ENCODE measurements at regions not wholly inside any gene's neighbourhood (a gene's known extent, or its start where the extent isn't known, plus 50 kb on each side); places are given as distances from the start of the nearest gene placed in this dataset.

DNA sequence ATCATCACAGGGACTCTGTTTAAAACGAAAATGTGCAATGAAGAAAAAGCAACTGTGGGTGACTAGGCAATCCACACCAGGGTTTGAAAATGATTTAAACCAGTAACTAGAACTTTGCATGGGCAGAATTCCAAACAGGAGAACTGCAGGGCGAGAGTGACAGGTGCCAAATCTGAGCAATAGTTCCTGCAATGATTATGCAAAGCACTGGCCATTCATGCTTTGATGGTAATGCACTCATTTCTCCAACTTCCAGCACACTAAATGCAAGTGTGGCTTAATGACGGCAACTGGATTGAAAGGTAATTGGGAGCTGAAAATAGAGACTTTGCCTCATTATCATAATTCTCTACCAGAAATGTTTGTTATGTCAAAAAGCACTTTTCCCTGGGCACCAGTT, 140.5 kb upstream of the TMCC3 start:
- DNase-seq (ENCODE audit: low read depth, low spot score), result no peak
- H3K27ac ChIP-seq, result no peak overlapping the region

DNA sequence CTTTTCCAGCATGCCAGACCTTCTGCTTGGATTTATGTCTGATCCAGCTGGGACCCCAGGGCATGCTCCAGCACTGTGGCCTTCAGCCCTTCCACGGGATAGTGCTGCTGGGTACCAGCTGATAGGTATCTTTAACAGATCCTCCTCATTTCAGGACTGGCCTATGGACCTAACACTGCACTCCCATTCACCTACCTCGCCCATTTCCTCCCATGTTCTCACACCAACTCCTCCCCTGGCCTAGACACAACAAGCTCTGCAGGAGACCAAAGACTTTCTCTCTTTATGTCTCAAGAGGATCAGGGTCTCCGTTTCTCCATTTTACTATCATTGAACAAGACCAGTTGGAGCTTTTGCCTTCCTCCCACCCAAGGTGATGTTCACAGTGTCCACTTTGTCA, 140.0 kb upstream of the TMCC3 start:
- DNase-seq (ENCODE audit: low read depth, low spot score), result no peak

DNA sequence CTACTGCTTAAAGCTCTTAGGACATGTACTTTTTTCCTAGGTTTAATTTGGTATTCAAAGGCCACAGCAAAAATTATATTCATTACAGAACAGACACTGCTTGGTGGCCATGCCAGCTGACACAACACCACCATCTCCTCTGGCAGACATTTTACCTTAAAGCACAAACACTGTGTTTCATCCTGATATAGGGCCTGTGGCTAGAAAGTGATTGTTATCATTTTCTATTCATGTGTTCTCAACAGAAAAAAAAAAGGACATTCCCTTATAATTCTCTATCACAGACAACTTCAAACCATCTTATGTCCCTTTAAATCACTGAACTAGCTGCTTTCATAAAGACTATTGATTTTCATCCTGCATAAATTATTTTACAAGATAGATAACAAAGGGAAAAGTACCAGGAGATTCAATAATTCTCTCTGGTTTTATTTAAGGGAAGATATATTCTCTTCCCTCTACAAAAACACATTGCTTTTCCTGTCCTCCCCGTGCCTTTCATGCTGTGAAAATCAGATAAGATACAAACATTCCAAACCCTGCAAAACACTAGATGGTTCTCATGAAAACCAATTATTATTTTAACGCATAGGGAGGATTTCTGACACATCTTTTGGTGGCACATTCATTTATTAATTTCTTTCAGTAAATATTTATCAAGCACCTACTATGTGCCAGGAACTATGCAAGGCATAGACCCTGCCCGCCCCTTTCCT, 139.3 kb upstream of the TMCC3 start:
- DNase-seq (ENCODE audit: low read depth, low spot score), result no peak
- H3K27ac ChIP-seq, result no peak overlapping the region

More for the DNA sequence above, 140.0 kb upstream of the TMCC3 start:
- H3K27ac ChIP-seq, result no peak overlapping the region

DNA sequence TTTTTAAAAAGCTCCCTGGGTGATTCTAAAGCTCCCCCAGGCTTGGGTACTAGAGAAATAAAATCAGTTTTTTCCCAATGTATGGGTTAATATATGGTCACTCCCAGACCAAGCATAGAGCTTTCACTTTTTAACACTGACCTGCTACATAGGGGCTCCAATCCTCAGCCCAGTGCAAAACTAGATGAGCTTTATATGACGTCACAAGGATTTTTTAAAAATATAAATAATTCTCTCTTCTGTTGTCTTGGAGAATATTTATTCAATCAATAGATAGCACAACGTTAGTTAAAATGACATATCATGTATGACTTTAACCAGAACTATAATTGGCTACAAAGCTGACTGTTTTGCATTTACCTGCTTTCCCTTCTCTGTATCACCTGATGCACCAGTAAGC, 137.9 kb upstream of the TMCC3 start:
- no peak for DNase-seq (ENCODE audit: low read depth, low spot score)

DNA sequence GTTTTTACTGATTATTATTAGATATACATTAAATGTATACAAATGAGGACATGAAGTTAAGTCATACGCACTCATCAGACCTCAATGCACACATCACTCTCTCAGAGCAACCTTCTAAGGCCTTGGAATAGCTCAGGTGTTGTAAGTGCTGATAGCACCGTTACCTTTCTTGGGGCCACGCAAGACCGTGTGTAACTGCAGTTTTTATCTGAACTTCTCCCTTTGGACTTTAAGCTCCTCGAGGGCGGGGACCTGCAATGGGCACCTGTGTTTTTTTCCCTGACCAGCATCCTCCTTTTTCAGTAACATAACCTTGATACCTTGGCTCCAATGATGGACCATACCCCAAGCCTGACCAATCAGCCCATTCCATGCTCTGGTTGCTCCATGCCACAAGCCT, 136.5 kb upstream of the TMCC3 start:
- H3K27ac ChIP-seq, result no peak overlapping the region
- no peak for DNase-seq (ENCODE audit: low read depth, low spot score)

More for the DNA sequence above, 137.9 kb upstream of the TMCC3 start:
- no peak overlapping the region for H3K27ac ChIP-seq

DNA sequence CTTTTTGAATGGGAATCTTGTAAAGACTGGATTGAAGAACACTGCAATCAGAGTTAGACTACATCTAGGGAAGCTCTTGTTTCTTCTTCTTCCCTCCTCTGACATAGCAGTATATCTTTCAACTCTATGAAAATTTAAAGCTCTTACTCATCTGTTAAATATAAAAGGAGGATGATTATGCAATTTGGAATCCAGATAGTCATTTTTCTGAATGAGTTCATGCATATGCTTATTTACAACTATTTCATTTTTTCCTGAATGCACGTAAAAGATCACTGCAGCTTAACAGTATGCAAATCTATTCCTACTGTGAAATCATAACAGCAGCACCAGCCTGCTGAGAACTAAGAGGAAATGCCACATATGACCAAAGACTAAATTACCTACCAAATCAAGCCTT, 133.5 kb upstream of the TMCC3 start:
- no peak for DNase-seq (ENCODE audit: low read depth, low spot score)
- H3K27ac ChIP-seq, result no peak overlapping the region

DNA sequence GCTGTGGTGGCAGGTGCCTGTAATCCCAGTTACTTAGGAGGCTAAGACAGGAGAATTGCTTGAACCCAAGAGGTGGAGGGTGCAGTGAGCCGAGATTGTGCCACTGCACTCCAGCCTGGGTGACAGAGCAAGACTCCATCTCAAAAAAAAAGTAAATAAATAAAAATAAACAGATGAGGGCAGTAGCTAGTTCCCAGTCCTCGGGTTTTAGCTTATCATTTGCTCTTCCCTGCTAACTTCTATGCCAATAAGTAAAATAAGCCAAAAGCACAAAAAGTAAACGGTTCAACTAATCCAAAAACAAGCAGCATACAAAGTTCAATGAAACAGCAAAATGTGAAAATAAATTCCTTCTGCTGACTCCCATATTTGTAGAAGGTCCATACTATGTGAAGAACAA, 133.0 kb upstream of the TMCC3 start:
- H3K27ac ChIP-seq, result no peak overlapping the region
- DNase-seq (ENCODE audit: low read depth, low spot score), result no peak

DNA sequence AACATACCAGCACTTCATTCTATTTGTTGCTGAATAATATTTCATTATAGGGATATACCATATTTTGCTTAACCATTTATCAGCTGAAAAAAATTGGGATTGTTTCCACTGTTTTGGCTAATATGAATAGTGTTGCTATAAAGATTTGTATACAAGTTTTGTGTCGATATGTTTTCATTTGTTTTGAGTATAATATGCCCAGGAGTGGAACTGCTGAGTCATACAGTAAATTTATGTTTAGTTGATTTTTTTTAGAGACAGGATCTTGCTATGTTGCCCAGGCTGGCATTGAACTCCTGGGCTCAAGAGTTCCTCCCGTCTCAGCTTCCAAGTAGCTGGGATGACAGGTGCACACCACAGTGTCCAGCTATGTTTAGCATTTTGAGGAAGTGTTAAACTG, 131.5 kb upstream of the TMCC3 start:
- no peak for DNase-seq (ENCODE audit: low read depth, low spot score)
- no peak overlapping the region for H3K27ac ChIP-seq

DNA sequence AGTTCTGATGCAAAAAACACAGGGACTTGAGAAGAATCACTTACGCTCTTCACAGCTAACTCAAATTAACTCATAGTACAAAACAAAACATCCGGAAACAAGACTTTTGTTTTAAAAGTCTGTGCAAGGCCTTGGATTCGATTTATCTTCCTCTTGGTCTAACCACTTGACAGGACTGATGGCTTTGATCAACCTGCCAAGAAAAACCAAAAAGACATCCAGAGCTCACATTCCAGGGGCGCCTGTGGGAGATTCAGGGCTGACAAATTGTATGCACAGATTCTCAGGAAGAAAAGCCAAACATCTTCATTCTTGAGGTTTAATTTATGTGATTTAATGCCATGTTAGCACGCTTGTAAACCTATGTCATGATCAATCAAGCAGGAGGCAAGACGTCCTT, 129.1 kb upstream of the TMCC3 start:
- H3K27ac ChIP-seq, result no peak overlapping the region
- DNase-seq (ENCODE audit: low read depth, low spot score), result no peak

DNA sequence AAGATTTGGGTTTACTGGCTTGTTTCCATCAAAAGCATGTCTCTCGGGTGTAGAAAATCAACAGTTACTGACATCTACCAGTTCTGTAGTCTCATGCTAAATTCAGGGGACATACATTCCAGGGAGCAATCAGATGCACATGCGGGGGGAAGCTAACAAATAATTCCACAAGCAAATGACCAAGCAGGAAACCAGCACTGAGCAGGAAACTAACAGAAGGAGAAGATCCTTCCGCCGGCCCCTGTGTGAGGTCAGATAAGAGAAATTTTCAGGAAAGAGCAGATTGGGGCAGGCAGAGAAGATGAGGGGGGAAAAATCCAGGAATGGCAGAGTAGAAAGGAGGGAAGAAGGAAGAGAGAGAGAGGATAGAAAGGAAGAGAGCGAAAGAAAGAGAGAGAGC, 127.6 kb upstream of the TMCC3 start:
- no peak for DNase-seq (ENCODE audit: low read depth, low spot score)
- no peak overlapping the region for H3K27ac ChIP-seq

DNA sequence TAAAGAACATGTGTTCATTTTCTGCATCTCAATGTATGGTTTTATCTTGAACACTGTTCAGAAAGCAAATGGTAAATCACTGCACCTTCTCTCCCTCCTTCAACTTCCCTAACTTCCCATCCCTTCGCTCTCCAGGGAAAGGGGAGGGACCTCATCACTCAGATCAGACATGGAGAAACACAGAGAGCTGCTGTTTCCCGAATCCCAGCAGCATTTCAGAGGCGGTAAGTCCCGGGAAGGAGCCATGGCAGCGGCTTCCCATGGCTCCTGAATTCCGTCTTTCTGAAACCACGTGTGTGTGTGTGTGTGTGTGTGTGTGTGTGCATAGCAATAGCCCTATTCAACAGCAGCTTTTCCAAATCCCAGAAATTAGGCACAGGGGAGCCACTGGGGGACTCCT, 125.4 kb upstream of the TMCC3 start:
- no peak for DNase-seq (ENCODE audit: low read depth, low spot score)
- H3K27ac ChIP-seq, result no peak overlapping the region

DNA sequence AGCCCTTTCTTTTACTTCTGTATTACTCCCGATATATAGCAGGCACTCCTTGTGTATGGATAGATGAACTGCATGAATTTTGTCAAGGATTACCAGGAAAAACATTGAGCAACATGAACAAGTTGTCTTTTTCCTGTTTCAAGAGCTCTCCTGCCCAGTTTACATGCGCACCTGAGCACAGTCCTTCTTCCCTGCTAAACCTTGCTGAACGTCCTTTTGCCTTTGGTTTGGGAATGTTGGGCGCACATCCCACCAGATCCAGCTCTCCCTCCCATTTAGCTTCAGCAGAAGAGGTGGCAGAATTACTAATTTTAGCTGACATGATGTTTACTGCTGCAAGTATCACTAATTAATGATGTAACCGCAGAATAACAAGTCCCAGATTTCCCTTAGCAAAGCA, 121.4 kb upstream of the TMCC3 start:
- no peak for DNase-seq (ENCODE audit: low read depth, low spot score)
- H3K27ac ChIP-seq, result no peak overlapping the region

DNA sequence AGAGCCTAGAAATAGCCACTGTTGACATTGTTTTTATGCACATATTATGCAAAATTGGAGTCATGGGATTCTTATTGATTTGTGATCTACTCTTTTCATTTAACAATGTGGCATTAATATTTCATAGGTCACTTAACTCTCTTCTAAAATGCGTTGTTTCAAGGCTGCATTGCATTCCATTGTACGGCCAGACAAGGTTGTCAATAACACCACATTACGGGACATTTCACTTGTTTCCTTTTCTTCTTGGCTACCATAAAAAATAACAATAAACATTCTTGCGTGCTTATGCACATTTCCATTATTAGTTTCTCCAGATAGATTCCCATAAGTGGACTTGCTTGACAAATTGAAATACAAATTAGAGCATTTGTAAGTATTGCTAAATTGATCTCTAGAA, 120.8 kb upstream of the TMCC3 start:
- DNase-seq (ENCODE audit: low read depth, low spot score), result no peak
- no peak overlapping the region for H3K27ac ChIP-seq

DNA sequence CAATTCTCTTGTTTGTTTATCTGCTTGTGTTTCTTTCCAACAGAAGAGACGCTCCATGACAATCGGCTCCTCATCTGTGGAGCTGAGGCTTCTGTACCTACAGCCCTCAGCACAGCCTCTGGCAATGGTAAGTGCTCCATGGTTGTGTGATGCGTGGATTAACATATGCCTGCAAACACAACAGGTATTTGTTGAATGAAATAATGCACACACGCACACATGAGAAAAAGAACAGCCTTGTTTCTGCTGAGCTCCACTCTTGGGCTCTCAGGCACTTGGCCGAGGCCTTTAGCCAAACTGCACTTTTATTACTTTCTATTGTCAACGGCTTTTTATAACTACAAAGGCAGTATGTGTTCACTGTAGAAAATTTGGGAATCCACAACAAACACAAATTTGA, 120.4 kb upstream of the TMCC3 start:
- no peak for DNase-seq (ENCODE audit: low read depth, low spot score)
- no peak overlapping the region for H3K27ac ChIP-seq

DNA sequence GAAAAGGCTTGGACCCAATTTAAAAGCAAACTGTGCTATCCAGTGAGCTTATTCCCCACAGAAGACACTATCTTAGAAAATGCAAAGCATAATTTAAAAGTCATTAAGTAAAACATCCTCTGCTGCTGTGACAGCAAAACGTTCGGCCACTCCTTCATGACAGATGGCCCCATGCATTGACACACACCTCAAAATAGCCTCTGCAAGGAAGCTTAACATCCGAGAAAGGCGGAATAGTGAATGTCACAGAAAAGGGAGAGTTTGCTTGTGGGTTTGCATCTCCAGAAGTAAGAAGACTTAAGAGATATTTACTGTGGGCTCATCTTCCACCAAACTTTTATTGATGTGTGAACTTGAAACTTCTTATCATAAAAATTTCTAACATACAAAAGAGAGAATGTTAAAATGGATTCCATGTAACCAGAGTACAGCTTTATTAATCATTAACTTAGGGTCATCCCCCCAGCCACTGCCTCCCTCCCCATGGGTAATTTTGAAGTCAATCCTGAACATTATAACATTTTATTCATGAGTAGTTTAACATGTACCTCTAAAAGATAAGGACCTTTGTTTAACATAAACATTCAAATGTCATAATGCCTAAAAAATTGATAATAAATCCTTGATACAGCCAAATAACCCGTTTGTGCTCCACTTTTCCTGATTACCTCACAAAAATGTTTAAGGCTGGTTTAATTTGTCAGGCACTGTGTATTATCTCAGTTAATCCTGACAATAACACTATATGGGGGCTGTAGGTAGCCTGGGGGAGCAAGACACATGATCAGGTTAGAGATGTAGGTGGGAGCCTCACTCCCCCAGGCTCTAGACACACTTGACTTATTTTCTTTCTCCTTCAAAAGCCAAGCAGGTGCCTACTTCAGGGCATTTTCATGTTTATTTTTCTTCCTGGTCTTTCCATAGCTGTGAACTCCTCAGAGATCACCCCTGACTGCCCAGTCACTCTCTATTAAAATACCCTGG, 119.7 kb upstream of the TMCC3 start:
- H3K27ac ChIP-seq, result no peak overlapping the region
- no peak for DNase-seq (ENCODE audit: low read depth, low spot score)

DNA sequence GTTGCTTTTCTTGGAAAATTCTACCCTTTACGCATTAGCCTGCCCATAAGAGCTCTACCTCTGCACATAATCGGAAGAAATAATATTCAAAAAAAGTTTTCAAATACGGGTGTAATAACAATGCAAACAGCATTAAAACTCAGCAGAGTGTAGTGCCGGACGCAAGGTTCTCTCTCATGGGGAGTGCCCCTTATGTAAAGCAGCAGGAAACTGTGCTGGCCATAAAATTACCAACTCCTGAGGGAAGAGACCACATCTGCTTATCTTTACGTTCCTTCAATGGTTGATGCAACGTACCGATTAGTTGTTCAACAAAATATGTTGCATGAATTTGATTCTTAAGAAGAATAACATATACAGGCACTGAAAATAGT, 118.7 kb upstream of the TMCC3 start:
- DNase-seq (ENCODE audit: low read depth, low spot score), result no peak
- no peak overlapping the region for H3K27ac ChIP-seq

DNA sequence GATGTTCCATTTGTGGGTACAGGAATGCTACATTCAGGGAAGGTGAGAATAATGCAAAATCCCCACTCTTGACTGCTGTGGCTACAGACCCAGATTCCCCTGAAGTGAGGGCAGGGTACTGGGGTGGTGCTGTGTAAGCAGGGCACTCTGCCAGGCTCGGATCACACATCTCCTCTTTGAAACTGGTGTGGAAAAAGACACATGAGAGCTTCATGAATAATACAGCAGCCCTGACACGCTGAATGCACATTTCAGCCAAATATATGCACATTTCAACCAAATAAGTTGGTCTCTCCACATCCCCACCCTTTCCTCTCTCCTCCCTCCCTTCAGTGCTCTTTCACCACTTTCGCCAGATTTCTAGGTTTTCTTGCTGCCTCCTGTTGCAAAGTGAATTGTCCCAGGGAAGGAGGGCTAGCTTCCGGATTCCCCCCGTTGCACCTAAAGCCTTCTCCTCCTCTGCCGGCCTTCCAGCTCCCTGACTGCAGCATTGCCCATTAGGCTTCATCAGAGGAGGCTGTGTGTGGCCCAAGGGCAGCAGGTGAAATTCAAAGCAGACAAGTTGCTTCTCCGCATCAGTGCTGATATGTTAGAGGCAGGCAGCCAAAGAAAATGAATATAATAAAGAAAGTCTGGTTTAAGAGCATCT, 118.2 kb upstream of the TMCC3 start:
- DNase-seq (ENCODE audit: low read depth, low spot score), result no peak
- no peak overlapping the region for H3K27ac ChIP-seq

DNA sequence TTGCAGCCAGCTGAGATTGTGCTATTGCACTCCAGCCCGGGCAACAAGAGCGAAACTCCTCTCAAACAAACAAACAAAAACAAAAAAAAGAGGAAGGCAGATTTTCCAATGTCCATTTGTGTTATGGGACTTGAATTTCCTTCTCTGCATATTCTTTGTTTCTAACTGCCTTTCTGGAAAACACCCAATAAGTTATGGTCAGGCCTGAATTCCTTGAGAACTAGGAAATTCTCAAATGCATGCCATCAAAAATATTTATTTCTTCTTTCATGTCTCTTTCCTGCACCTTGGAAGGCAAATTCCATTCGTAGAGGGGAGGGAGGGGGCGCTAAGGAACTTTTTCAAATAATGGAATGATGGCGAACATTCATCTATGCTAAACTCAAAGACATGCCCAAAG, 117.6 kb upstream of the TMCC3 start:
- H3K27ac ChIP-seq, result no peak overlapping the region

DNA sequence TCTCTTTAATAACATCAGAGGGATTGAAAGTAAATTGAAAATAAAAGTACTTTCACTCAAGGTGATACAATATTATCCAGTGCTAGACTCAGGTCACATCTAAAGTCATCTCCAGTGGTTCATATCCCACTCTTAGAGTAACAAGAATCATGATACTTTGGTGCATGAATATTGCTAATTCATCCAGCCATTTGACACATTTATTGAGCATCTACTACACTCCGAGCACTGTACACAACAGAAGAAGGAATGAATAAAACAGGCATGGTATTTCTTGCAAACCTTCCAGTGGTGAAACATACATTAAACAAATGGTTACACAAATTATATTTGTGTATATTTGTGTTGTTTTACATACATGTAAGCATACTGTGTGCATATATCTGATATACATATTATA, 116.0 kb upstream of the TMCC3 start:
- no peak for DNase-seq (ENCODE audit: low read depth, low spot score)

More for the DNA sequence above, 117.6 kb upstream of the TMCC3 start:
- no peak for DNase-seq (ENCODE audit: low read depth, low spot score)

DNA sequence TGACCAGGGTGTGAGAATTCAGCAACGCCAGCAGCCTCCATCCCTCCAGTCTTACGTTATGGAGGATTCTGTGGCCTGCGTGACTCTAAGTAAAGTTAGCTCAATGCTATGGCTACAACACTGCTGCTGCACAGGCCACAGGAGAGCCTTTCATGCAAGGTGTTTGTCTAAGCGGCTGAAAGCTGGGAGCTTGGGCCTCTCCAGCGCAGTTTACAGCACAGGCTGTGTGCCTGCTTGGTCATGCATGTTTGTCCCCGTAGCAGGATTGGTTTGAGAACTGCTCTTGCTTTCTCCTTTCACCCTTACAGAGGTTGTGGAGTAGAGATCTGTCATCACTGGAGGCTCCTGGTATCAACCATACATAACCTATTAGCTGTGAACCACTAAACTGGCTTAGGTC, 113.1 kb upstream of the TMCC3 start:
- no peak for DNase-seq (ENCODE audit: low read depth, low spot score)
- no peak overlapping the region for H3K27ac ChIP-seq

More for the DNA sequence above, 116.0 kb upstream of the TMCC3 start:
- H3K27ac ChIP-seq, result no peak overlapping the region

DNA sequence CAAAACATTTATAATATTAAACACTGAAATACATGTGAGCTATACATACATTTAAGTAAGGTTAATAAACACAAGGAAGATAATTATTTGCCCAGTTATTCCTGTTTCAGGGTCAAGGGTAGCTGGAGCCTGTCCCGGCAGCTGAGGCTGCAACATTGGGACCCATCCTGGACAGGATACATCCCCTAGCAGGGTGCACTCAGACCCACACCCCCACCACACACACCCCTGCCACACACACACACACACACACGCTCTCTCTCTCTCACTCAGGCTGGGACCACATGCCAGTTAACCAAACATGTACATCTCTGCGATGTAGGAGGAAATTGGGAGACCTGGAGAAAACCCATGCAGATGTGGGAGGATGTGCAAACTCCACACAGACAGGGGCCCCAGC, 112.6 kb upstream of the TMCC3 start:
- DNase-seq (ENCODE audit: low read depth, low spot score), result no peak
- peak overlapping the region; percentile 57 for H3K27ac ChIP-seq
